A673 (cell line): ENCODE measurements at regions not wholly inside any gene's neighbourhood (a gene's known extent, or its start where the extent isn't known, plus 50 kb on each side); places are given as distances from the start of the nearest gene placed in this dataset.

ENCODE experiments used
- BruUV-seq: library from RNA; stranded (reverse); fragments of 400-500 nt; replicated peaks from 2 replicates; lab custom pipeline; 2021; lab: Mats Ljungman, UMichigan
- CTCF ChIA-PET: fragments of 300-600 bp; sonication (Branson Sonifier 250); formaldehyde crosslinking; loops from one replicate; lab custom pipeline; 2022; ENCODE audit warnings: antibody characterized with exemption; lab: Charles Lee
- POLR2A ChIA-PET: fragments of 300-600 bp; sonication (Branson Sonifier 250); formaldehyde crosslinking; loops from one replicate; lab custom pipeline; 2022; ENCODE audit warnings: antibody characterized with exemption; ENCODE audit not compliant: low non-redundant PET; lab: Charles Lee
- DNase-seq: peaks from one replicate; pipeline ENCODE4 v3.0.0-alpha.2; 2015; ENCODE audit warnings: low spot score
- H3K27ac ChIP-seq: fragments of 200-600 bp; sonication (generic); 2 replicates; pipeline ENCODE4 v1.5.1; 2016; ENCODE audit warnings: mixed run types, low read depth, mild to moderate bottlenecking, mixed read lengths, antibody characterized with exemption, low read length; ENCODE audit not compliant: poor library complexity, severe bottlenecking
- H3K27me3 ChIP-seq: fragments of 200-600 bp; sonication (generic); replicated peaks from 2 replicates; pipeline ENCODE4 v1.6.1; 2017; ENCODE audit warnings: mixed run types, low read depth, mild to moderate bottlenecking, mixed read lengths, antibody characterized with exemption, low read length; ENCODE audit not compliant: insufficient read depth, poor library complexity
- H3K36me3 ChIP-seq: fragments of 200-600 bp; sonication (generic); 2 replicates; pipeline ENCODE4 v1.6.1; 2016; ENCODE audit warnings: mixed run types, mild to moderate bottlenecking, mixed read lengths, antibody characterized with exemption, low read length; ENCODE audit not compliant: insufficient read depth, poor library complexity, severe bottlenecking
- H3K4me1 ChIP-seq: fragments of 200-600 bp; sonication (generic); 2 replicates; pipeline ENCODE4 v1.6.1; 2017; ENCODE audit warnings: mixed run types, mild to moderate bottlenecking, mixed read lengths, antibody characterized with exemption, low read length; ENCODE audit not compliant: insufficient read depth, poor library complexity, severe bottlenecking
- H3K4me3 ChIP-seq: fragments of 200-600 bp; sonication (generic); 2 replicates; pipeline ENCODE4 v1.5.1; 2016; ENCODE audit warnings: low read depth, mixed run types, mild to moderate bottlenecking, mixed read lengths, low read length; ENCODE audit not compliant: poor library complexity, severe bottlenecking
- H3K9me3 ChIP-seq: fragments of 200-600 bp; sonication (generic); 2 replicates; pipeline ENCODE4 v1.6.1; 2016; ENCODE audit warnings: mixed run types, low read depth, mild to moderate bottlenecking, mixed read lengths, antibody characterized with exemption, low read length; ENCODE audit not compliant: poor library complexity, severe bottlenecking
- EZH2 ChIP-seq: fragments of 200-600 bp; sonication (generic); IDR thresholded peaks from 2 replicates; pipeline ENCODE4 v1.6.1; 2017; ENCODE audit warnings: borderline replicate concordance, low read depth, mild to moderate bottlenecking, mixed read lengths, antibody characterized with exemption, low read length; ENCODE audit not compliant: poor library complexity, severe bottlenecking
- intact Hi-C: fragments of 100-400 bp; cut with micrococcal nuclease; formaldehyde crosslinking; loops from one replicate; pipeline ENCODE4 v1.10.0; 2022; ENCODE audit not compliant: unreplicated experiment
- TF ChIP-seq, protein P1 (sequence below): fragments of 300-800, 200-600 bp; sonication (generic); conservative IDR thresholded peaks from 2 replicates; pipeline ENCODE4 v1.5.1; 2017; ENCODE audit warnings: low read depth, mild to moderate bottlenecking, antibody characterized with exemption, low read length, moderate library complexity, mixed read lengths

DNA sequence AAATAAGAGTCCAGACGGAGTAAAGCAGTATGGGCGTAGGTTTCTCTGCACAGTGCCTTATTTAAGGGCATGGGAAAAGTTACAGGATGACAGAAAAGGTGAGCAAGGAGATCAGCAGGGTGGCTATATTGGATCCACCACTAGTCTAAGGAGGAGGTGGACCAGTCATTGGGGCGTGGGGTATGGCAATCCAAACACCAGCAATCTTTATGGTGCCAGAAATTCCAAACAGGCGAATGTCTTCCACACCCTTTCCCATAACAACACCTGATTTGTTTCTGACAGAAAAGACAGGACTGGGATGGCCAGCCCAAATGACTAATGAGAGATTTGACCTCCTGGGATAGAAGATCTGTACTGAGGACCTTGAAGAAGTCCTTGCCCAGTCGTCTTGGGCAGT, 181.8 kb upstream of the MBL2 start:
- H3K9me3 ChIP-seq = no peaks in the 10 kb centered on the region
- intact Hi-C loops = no loop called here
- H3K4me3 ChIP-seq = no peak overlapping the region
- TF ChIP-seq EZH2 = no peak
- TF ChIP-seq, protein P1, sequence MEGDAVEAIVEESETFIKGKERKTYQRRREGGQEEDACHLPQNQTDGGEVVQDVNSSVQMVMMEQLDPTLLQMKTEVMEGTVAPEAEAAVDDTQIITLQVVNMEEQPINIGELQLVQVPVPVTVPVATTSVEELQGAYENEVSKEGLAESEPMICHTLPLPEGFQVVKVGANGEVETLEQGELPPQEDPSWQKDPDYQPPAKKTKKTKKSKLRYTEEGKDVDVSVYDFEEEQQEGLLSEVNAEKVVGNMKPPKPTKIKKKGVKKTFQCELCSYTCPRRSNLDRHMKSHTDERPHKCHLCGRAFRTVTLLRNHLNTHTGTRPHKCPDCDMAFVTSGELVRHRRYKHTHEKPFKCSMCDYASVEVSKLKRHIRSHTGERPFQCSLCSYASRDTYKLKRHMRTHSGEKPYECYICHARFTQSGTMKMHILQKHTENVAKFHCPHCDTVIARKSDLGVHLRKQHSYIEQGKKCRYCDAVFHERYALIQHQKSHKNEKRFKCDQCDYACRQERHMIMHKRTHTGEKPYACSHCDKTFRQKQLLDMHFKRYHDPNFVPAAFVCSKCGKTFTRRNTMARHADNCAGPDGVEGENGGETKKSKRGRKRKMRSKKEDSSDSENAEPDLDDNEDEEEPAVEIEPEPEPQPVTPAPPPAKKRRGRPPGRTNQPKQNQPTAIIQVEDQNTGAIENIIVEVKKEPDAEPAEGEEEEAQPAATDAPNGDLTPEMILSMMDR = no peak
- BruUV-seq = no TSS peak
- ChIA-PET CTCF (no interaction called here), POLR2A (no interaction called here)
- H3K27me3 ChIP-seq = no peaks in the 10 kb centered on the region
- no peak for DNase-seq
- H3K36me3 ChIP-seq = no peaks in the 10 kb centered on the region
- no peak overlapping the region for H3K27ac ChIP-seq
- no peaks in the 10 kb centered on the region for H3K4me1 ChIP-seq

DNA sequence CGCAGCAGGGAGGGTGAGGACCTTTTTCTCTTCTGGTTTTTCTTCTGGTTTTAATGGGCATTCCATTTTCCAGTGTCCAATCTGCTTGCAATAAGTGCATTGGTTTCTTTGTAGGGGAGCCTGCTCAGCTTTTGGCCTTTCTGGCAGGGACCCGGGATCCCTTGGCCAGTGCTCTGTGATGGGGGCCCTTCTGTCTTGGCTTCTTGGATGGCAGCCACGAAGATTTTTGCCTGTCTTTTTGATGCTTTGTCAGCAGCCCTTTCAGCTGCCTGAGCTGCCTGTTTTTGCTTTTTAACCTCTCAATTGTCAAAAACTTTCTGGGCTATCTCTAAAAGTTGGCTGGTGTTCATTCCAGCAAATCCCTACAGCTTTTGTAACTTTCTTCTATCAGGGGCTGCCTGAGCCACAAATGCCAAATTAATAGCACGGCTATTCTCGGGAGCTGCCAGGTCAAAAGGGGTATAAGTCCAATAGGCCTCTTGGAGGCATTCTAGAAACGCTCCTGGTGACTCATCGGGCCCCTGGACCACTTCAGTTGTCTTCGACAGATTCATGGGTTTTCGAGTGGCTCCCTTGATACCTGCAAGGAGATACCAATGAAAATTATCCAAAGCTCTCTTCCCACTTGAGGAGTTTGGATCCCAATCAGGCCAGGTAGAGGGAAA, 179.9 kb upstream of the MBL2 start:
- POLR2A ChIA-PET = no interaction called here

DNA sequence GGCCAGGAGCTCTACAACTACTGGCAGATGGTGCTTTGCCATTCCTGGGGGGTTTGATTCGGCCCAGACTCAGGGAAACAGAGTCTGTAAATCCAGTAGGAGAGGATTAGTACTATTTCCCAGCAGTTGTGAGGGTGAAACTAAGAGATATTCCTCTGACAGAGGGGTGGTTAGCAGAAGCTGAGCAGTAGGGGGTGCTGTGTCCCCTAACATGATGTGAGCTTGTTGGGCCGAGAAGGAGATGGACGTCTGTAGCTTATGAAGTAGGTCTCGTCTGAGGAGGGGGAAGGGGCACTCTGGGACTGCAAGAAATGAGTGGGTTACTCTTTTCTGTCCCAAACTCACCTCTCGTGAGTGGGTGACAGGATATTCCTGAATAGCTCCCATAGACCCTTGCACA, 179.2 kb upstream of the MBL2 start:
- ChIA-PET POLR2A (no interaction called here), CTCF (no interaction called here)
- intact Hi-C loops = no loop called here
- no TSS peak for BruUV-seq
- TF ChIP-seq, protein P1 = peak; percentile 58
- no peak for TF ChIP-seq EZH2
- Histone ChIP-seq H3K27ac (no peak overlapping the region), H3K4me1 (no peaks in the 10 kb centered on the region), H3K4me3 (no peak overlapping the region), H3K36me3 (no peaks in the 10 kb centered on the region), H3K9me3 (no peaks in the 10 kb centered on the region), H3K27me3 (no peaks in the 10 kb centered on the region)
- peak; percentile 65 for DNase-seq

More for the DNA sequence above, 179.9 kb upstream of the MBL2 start:
- intact Hi-C loops = no loop called here
- CTCF ChIA-PET = no interaction called here
- no TSS peak for BruUV-seq
- no peaks in the 10 kb centered on the region for H3K9me3 ChIP-seq
- DNase-seq = no peak
- H3K36me3 ChIP-seq = no peaks in the 10 kb centered on the region
- H3K4me1 ChIP-seq = no peaks in the 10 kb centered on the region
- no peak for TF ChIP-seq EZH2
- TF ChIP-seq, protein P1 = no peak
- no peak overlapping the region for H3K4me3 ChIP-seq
- no peaks in the 10 kb centered on the region for H3K27me3 ChIP-seq
- no peak overlapping the region for H3K27ac ChIP-seq
